ENCODE measurements at regions not wholly inside any gene's neighbourhood (a gene's known extent, or its start where the extent isn't known, plus 50 kb on each side); places are given as distances from the start of the nearest gene placed in this dataset.

DNA sequence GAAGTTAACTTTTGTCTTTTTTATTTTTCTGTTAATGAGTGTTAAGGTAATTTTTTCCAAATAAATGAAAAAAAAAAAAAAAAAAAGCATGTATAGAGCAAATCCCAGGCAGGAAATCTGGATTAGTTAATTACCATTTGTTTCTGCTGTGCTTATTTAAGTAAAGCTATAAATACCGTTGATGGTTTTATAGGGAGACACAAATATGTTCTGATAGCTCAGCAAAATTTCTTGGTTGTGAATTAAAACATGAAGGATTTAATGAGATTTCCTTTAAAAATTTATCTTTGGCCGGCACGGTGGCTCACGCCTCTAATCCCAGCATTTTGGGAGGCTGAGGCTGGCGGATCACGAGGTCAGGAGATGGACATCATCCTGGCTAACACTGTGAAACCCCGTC, 189.4 kb downstream of the CD109 start:
- Histone ChIP-seq H3K9ac (no peak overlapping the region), H3K4me3 (no peak overlapping the region), H3K9me3 (no peaks in the 10 kb centered on the region), H3K4me2 (no peak overlapping the region), H3K4me1 (no peaks in the 10 kb centered on the region), H3K27ac (no peak overlapping the region), H3K36me3 (no peaks in the 10 kb centered on the region), H3K27me3 (no peaks in the 10 kb centered on the region), H4K20me1 (no peaks in the 10 kb centered on the region)
- TF ChIP-seq Cebpa-rat (IDR thresholded peaks at IDR 0.05), result no peak

DNA sequence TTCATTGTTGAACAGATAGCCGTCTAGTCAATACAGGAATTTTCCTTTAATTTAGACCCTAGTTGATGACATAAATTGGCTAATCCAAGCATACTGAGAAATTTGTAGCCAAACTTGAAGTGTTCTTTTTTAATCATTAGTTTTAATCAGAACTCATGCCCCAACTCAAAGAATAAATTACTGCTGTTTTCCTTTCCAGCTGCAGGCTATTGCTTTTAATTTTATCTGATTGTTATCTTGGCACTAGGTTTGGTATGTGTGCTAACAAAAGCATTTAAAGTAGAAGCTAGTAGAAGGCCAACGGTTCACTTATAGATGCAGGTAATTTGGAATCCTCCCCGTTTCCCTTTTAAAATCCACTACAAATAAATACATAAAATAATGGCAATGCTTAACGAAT, 188.5 kb downstream of the CD109 start:
- Histone ChIP-seq H3K9me3 (no peaks in the 10 kb centered on the region), H3K4me3 (no peak overlapping the region), H3K9ac (no peak overlapping the region), H4K20me1 (no peaks in the 10 kb centered on the region), H3K27me3 (no peaks in the 10 kb centered on the region), H3K36me3 (no peaks in the 10 kb centered on the region), H3K4me2 (no peak overlapping the region), H3K4me1 (no peaks in the 10 kb centered on the region), H3K27ac (no peak overlapping the region)
- TF ChIP-seq Cebpa-rat (IDR thresholded peaks at IDR 0.05), result no peak

DNA sequence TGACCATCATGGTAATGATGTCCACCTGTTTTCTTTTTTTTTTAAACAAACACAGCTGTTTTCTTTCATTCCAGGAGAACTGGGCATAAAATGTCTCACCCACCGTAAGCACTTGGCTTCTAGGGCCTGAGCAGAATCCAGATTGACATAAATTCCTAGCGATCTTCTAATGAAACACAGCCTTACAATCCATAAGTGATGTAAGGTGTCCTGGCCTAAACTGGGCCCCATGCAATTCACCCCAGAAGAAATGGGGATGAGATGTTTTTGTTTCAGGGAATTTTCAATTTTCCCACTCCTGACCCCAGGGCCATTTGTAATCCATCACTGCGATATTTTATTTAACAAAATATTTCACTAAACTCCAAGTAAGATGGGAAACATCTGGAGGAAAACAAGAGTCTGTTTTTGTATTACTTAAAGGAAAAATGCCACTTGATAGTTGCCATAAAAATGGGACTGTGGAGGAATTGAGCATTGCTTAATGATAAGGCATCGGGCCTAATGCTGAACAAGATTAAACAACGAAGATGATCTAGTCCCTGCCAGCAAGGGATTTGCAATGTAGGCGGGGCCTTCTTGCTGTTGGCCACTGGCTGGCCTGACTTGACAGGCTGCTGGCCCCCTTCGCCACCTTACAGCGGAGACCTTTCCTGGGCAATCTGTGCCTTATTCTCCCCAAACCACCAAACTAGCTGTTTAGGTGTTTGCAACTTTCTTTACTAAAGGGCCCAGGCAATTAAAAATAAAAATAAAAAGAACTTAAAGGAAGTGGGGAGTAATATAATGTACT, 183.7 kb downstream of the CD109 start:
- Histone ChIP-seq H3K4me3 (no peak overlapping the region), H4K20me1 (no peaks in the 10 kb centered on the region), H3K9me3 (no peaks in the 10 kb centered on the region), H3K9ac (no peak overlapping the region), H3K4me1 (no peaks in the 10 kb centered on the region), H3K4me2 (no peak overlapping the region), H3K27me3 (no peaks in the 10 kb centered on the region), H3K27ac (no peak overlapping the region), H3K36me3 (no peaks in the 10 kb centered on the region)
- TF ChIP-seq Cebpa-rat (IDR thresholded peaks at IDR 0.05), result no peak

DNA sequence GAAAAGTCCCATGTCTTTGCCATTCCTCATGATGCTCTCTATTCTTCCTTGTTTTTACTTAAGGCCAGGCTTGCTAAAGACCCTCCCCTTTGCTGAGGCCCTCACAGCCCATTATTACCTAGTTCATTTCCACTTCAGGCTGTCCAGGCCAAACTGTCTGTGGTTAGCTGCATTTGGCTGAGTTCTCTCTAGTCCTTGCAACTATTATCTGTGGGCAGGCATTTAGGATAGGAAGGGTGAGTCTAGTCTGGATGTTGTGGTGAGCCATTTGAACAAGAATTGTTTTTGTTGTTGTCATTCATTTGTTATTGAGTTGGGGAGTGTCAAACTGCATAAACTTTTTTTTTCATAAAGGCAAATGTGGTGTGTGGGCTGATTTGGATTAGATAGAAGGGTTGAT, 182.4 kb downstream of the CD109 start:
- no peak for TF ChIP-seq Cebpa-rat (IDR thresholded peaks at IDR 0.05)
- no peak overlapping the region for H3K27ac ChIP-seq
- no peaks in the 10 kb centered on the region for H3K36me3 ChIP-seq
- no peak overlapping the region for H3K4me3 ChIP-seq
- no peak overlapping the region for H3K4me2 ChIP-seq
- no peaks in the 10 kb centered on the region for H3K4me1 ChIP-seq
- H3K9ac ChIP-seq, result no peak overlapping the region
- H3K27me3 ChIP-seq, result no peaks in the 10 kb centered on the region
- no peaks in the 10 kb centered on the region for H3K9me3 ChIP-seq
- no peaks in the 10 kb centered on the region for H4K20me1 ChIP-seq

All from BLaER1 (cell line).